Natural killer cell (primary cell): ENCODE measurements at regions not wholly inside any gene's neighbourhood (a gene's known extent, or its start where the extent isn't known, plus 50 kb on each side); places are given as distances from the start of the nearest gene placed in this dataset.

ENCODE experiments used
- ATAC-seq, 3 donors: fragments of 150-1000 bp in 2 of 3; fragments of 200-7000 bp in 1 of 3; cut with Tn5 transposase; 1 replicate in 1 of 3; 2 replicates in 2 of 3; pipeline ENCODE4 v1.10.0; 2021; ENCODE audit warnings: mild to moderate bottlenecking in 2 of 3, moderate library complexity in 2 of 3
- DNase-seq, 2 donors: peaks; one replicate each; pipeline versions ENCODE4 v3.0.0 to v3.0.0-alpha.2; 2013 to 2021; ENCODE audit warnings: mixed read lengths in 1 of 2
- H3K27ac ChIP-seq: one replicate; pipeline ENCODE4 v1.5.1; 2013; ENCODE audit warnings: mild to moderate bottlenecking, low read length
- H3K27me3 ChIP-seq: one replicate; pipeline ENCODE4 v1.6.1; 2013; ENCODE audit warnings: low read length; ENCODE audit not compliant: control insufficient read depth, insufficient read depth
- H3K36me3 ChIP-seq: one replicate; pipeline ENCODE4 v1.6.1; 2013; ENCODE audit warnings: low read length; ENCODE audit not compliant: control insufficient read depth, insufficient read depth
- H3K4me1 ChIP-seq: one replicate; pipeline ENCODE4 v1.6.1; 2013; ENCODE audit warnings: low read length; ENCODE audit not compliant: control insufficient read depth, insufficient read depth
- H3K4me3 ChIP-seq: one replicate; pipeline ENCODE4 v1.5.1; 2013; ENCODE audit warnings: low read length
- H3K9me3 ChIP-seq: one replicate; pipeline ENCODE4 v1.6.1; 2013; ENCODE audit warnings: low read length; ENCODE audit not compliant: control insufficient read depth, insufficient read depth
- H3K27ac Mint-ChIP-seq, 2 donors: one replicate each; pipeline ENCODE4 v1.8.0; 2022; ENCODE audit warnings: mild to moderate bottlenecking in 2 of 2, mixed read lengths in 2 of 2, moderate library complexity in 1 of 2
- H3K27me3 Mint-ChIP-seq, 2 donors: one replicate each; pipeline ENCODE4 v1.8.0; 2022; ENCODE audit warnings: low read depth in 2 of 2, mixed read lengths in 2 of 2
- H3K36me3 Mint-ChIP-seq: one replicate; pipeline ENCODE4 v1.8.0; 2022; ENCODE audit warnings: mixed read lengths
- H3K4me1 Mint-ChIP-seq, 2 donors: one replicate each; pipeline ENCODE4 v1.8.0; 2022; ENCODE audit warnings: mixed read lengths in 2 of 2
- H3K4me3 Mint-ChIP-seq: one replicate; pipeline ENCODE4 v1.8.0; 2022; ENCODE audit warnings: mild to moderate bottlenecking, moderate library complexity, mixed read lengths
- H3K9me3 Mint-ChIP-seq, 2 donors: one replicate each; pipeline ENCODE4 v1.8.0; 2022; ENCODE audit warnings: mixed read lengths in 2 of 2
- WGBS: methylation state at CpG from one replicate; pipeline ENCODE4 v1.1.7; 2013; ENCODE audit warnings: missing lambda C conversion rate; ENCODE audit not compliant: insufficient coverage; 5-methylcytosine and 5-hydroxymethylcytosine counted together
- intact Hi-C: fragments of 100-400 bp; cut with micrococcal nuclease; formaldehyde crosslinking; loops from one replicate; pipeline ENCODE4 v1.14.2; 2022
- TF ChIP-seq, protein P1 (sequence below): fragments of 200-600 bp; IDR thresholded peaks from one replicate; pipeline ENCODE4 v1.8.0; 2022; ENCODE audit warnings: antibody characterized with exemption

GRCh38 chr1:232369451-232370296 is 260.3 kb downstream of the SIPA1L2 start:
- H3K27ac ChIP-seq = no peak overlapping the region
- H3K27me3 Mint-ChIP-seq = peaks cover 3 to 4% of the 10 kb centered on the region in 2 donors
- H3K9me3 Mint-ChIP-seq = no peaks in the 10 kb centered on the region
- H3K27ac Mint-ChIP-seq = no peak overlapping the region
- 92% methylated on average over 9 of the region's 11 CpGs for WGBS
- no peak overlapping the region for H3K4me3 ChIP-seq
- TF ChIP-seq, protein P1, sequence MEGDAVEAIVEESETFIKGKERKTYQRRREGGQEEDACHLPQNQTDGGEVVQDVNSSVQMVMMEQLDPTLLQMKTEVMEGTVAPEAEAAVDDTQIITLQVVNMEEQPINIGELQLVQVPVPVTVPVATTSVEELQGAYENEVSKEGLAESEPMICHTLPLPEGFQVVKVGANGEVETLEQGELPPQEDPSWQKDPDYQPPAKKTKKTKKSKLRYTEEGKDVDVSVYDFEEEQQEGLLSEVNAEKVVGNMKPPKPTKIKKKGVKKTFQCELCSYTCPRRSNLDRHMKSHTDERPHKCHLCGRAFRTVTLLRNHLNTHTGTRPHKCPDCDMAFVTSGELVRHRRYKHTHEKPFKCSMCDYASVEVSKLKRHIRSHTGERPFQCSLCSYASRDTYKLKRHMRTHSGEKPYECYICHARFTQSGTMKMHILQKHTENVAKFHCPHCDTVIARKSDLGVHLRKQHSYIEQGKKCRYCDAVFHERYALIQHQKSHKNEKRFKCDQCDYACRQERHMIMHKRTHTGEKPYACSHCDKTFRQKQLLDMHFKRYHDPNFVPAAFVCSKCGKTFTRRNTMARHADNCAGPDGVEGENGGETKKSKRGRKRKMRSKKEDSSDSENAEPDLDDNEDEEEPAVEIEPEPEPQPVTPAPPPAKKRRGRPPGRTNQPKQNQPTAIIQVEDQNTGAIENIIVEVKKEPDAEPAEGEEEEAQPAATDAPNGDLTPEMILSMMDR = no peak
- no peaks in the 10 kb centered on the region for H3K4me1 ChIP-seq
- no peaks in the 10 kb centered on the region for H3K27me3 ChIP-seq
- ATAC-seq (no peak), DNase-seq (no peak)
- no peaks in the 10 kb centered on the region for H3K4me1 Mint-ChIP-seq
- H3K36me3 ChIP-seq = no peaks in the 10 kb centered on the region
- H3K9me3 ChIP-seq = no peaks in the 10 kb centered on the region
- no peaks in the 10 kb centered on the region for H3K36me3 Mint-ChIP-seq
- intact Hi-C loops = no loop called here
- H3K4me3 Mint-ChIP-seq = no peak overlapping the region

DNA sequence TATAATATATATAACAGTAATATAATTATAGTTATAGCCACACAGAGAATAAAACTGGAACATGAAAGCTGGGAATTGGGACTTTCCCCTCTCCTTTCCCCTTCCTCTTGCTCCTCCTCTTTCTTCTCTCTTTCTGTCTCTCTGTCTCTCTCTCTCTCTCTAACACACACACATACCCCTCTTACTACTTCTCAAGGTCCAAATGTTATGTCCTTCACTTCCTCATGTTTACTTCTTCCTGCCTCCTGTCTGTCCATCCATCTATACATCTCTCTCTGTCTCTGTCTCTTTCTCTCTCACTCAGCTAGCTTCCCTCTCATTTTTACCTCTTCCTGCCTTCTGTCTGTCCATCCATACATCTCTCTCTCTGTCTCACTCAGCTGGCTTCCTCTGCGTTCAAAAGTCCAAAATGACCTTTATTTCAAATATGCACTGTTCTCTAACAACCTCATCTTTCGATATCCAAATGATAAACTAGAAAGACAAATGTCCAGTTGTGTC is 261.1 kb downstream of the SIPA1L2 start:
- H3K27me3 Mint-ChIP-seq = peaks cover 0 to 4% of the 10 kb centered on the region in 2 donors
- H3K4me1 Mint-ChIP-seq = no peaks in the 10 kb centered on the region
- intact Hi-C loops = no loop called here

GRCh38 chr1:232367293-232367692 is 262.6 kb downstream of the SIPA1L2 start:
- Histone ChIP-seq H3K4me3 (no peak overlapping the region), H3K36me3 (no peaks in the 10 kb centered on the region), H3K4me1 (no peaks in the 10 kb centered on the region), H3K27me3 (no peaks in the 10 kb centered on the region), H3K27ac (no peak overlapping the region), H3K9me3 (no peaks in the 10 kb centered on the region)
- Mint-ChIP-seq H3K4me3 (no peak overlapping the region), H3K27ac (no peak overlapping the region), H3K36me3 (no peaks in the 10 kb centered on the region), H3K9me3 (no peaks in the 10 kb centered on the region), H3K27me3 (peaks cover 0 to 4% of the 10 kb centered on the region in 2 donors), H3K4me1 (no peaks in the 10 kb centered on the region)
- ATAC-seq (no peak), DNase-seq (no peak)
- TF ChIP-seq, protein P1 = no peak
- intact Hi-C loops = no loop called here
- 83% methylated on average over 4 of the region's 4 CpGs for WGBS

More for the DNA sequence above, 261.1 kb downstream of the SIPA1L2 start:
- ATAC-seq = no peak
- H3K4me3 Mint-ChIP-seq = no peak overlapping the region
- no peaks in the 10 kb centered on the region for H3K9me3 Mint-ChIP-seq
- TF ChIP-seq, protein P1 = no peak
- Histone ChIP-seq H3K9me3 (no peaks in the 10 kb centered on the region), H3K36me3 (no peaks in the 10 kb centered on the region), H3K4me1 (no peaks in the 10 kb centered on the region), H3K4me3 (no peak overlapping the region), H3K27ac (no peak overlapping the region), H3K27me3 (no peaks in the 10 kb centered on the region)
- H3K27ac Mint-ChIP-seq = no peak overlapping the region
- WGBS = 90% methylated on average over 2 of the region's 2 CpGs
- DNase-seq = no peak
- H3K36me3 Mint-ChIP-seq = no peaks in the 10 kb centered on the region
